ENCODE measurements at regions not wholly inside any gene's neighbourhood (a gene's known extent, or its start where the extent isn't known, plus 50 kb on each side); places are given as distances from the start of the nearest gene placed in this dataset.

DNA sequence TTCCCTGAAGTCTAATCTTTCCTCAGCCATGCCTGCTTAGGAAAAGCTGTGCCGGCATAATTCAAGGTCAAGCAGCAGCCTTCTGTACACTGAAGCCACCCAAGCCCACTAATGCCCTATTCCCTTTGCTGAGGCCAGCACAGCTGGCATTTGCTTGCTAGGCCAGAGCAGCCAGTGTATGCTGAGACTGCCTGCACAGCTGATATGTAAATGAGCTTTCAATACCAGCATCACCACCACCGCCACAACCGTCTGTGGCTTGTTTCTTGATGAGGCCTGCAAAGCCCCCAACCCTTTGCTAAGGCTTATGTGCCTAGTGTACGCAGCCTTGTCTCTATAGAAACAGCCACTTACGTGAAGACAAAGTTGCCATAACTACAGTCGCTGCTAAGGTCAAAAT, 56.3 kb upstream of the TNRC6B start:
- TF ChIP-seq EZH2 (IDR thresholded peaks at IDR 0.05; ENCODE audit: borderline replicate concordance, low read depth, low read length, severe bottlenecking) (no peak), CTCF (IDR thresholded peaks at IDR 0.05; ENCODE audit: borderline replicate concordance, extremely low read depth, low read length, poor library complexity, severe bottlenecking) (no peak)

GRCh38 chr22:40122792-40123191, 54.9 kb upstream of the TNRC6B start:
- Histone ChIP-seq H3K27ac (ENCODE audit: low read length) (no peak overlapping the region), H3K36me3 (ENCODE audit: insufficient read depth, low read length) (peaks cover 55% of the 10 kb centered on the region), H4K20me1 (ENCODE audit: insufficient read depth, low read length) (peaks cover 13% of the 10 kb centered on the region), H2AFZ (ENCODE audit: low read depth, low read length) (no peak overlapping the region), H3K4me1 (ENCODE audit: insufficient read depth, low read length) (0 out of 2 replicates have a peak, but pooled peaks cover 3% of the 10 kb centered on the region), H3K4me2 (ENCODE audit: insufficient read depth, low read length) (no peak overlapping the region), H3K79me2 (ENCODE audit: insufficient read depth, low read length) (peaks cover 13% of the 10 kb centered on the region), H3K4me3 (ENCODE audit: low read depth in 1 of 2, low read length in 2 of 2) (no peak overlapping the region), H3K9ac (ENCODE audit: low read depth, low read length) (no peak overlapping the region), H3K27me3 (ENCODE audit: insufficient read depth, low read length, poor library complexity) (no peaks in the 10 kb centered on the region), H3K9me3 (ENCODE audit: insufficient read depth, low read length, severe bottlenecking) (no peaks in the 10 kb centered on the region)
- no peak for ATAC-seq (ENCODE audit: insufficient read depth, low read depth)
- DNase-seq: no peak
- TF ChIP-seq EZH2 (IDR thresholded peaks at IDR 0.05; ENCODE audit: borderline replicate concordance, low read depth, low read length, severe bottlenecking) (no peak), CTCF (IDR thresholded peaks at IDR 0.05; ENCODE audit: borderline replicate concordance, extremely low read depth, low read length, poor library complexity, severe bottlenecking) (no peak)

More for the DNA sequence above, 56.3 kb upstream of the TNRC6B start:
- H4K20me1 ChIP-seq (ENCODE audit: insufficient read depth, low read length): peaks cover 19% of the 10 kb centered on the region
- H3K4me1 ChIP-seq (ENCODE audit: insufficient read depth, low read length): peaks cover 6% of the 10 kb centered on the region
- H3K9me3 ChIP-seq (ENCODE audit: insufficient read depth, low read length, severe bottlenecking): no peaks in the 10 kb centered on the region
- H3K27me3 ChIP-seq (ENCODE audit: insufficient read depth, low read length, poor library complexity): no peaks in the 10 kb centered on the region
- no peak overlapping the region for H3K9ac ChIP-seq (ENCODE audit: low read depth, low read length)
- ATAC-seq (ENCODE audit: insufficient read depth, low read depth) (peak; percentile 52; the same call in 2 of the 3 replicates), DNase-seq (peak; percentile 14)
- peaks cover 48% of the 10 kb centered on the region for H3K36me3 ChIP-seq (ENCODE audit: insufficient read depth, low read length)
- no peak overlapping the region for H3K4me3 ChIP-seq (ENCODE audit: low read depth in 1 of 2, low read length in 2 of 2)
- H3K27ac ChIP-seq (ENCODE audit: low read length): no peak overlapping the region
- no peak overlapping the region for H3K4me2 ChIP-seq (ENCODE audit: insufficient read depth, low read length)
- H2AFZ ChIP-seq (ENCODE audit: low read depth, low read length): no peak overlapping the region
- peaks cover 25% of the 10 kb centered on the region for H3K79me2 ChIP-seq (ENCODE audit: insufficient read depth, low read length)

- DNase-seq: no peak
- Histone ChIP-seq H4K20me1 (ENCODE audit: insufficient read depth, low read length) (peaks cover 13% of the 10 kb centered on the region), H3K9me3 (ENCODE audit: insufficient read depth, low read length, severe bottlenecking) (no peaks in the 10 kb centered on the region)
These were observed 54.3 kb upstream of the TNRC6B start for GRCh38 chr22:40123387-40123786.

More at GRCh38 chr22:40123387-40123786, 54.3 kb upstream of the TNRC6B start:
- Histone ChIP-seq H3K36me3 (ENCODE audit: insufficient read depth, low read length) (peaks cover 61% of the 10 kb centered on the region), H3K4me3 (ENCODE audit: low read depth in 1 of 2, low read length in 2 of 2) (no peak overlapping the region), H2AFZ (ENCODE audit: low read depth, low read length) (no peak overlapping the region), H3K4me2 (ENCODE audit: insufficient read depth, low read length) (no peak overlapping the region), H3K79me2 (ENCODE audit: insufficient read depth, low read length) (peaks cover 8% of the 10 kb centered on the region), H3K27me3 (ENCODE audit: insufficient read depth, low read length, poor library complexity) (no peaks in the 10 kb centered on the region), H3K4me1 (ENCODE audit: insufficient read depth, low read length) (peaks cover 9% of the 10 kb centered on the region), H3K9ac (ENCODE audit: low read depth, low read length) (no peak overlapping the region), H3K27ac (ENCODE audit: low read length) (no peak overlapping the region)
- no peak for ATAC-seq (ENCODE audit: insufficient read depth, low read depth)
- TF ChIP-seq CTCF (IDR thresholded peaks at IDR 0.05; ENCODE audit: borderline replicate concordance, extremely low read depth, low read length, poor library complexity, severe bottlenecking) (no peak), EZH2 (IDR thresholded peaks at IDR 0.05; ENCODE audit: borderline replicate concordance, low read depth, low read length, severe bottlenecking) (no peak)

Measured in DND-41 (cell line).